Peyer's patch (tissue), 4 donors: ENCODE measurements at regions not wholly inside any gene's neighbourhood (a gene's known extent, or its start where the extent isn't known, plus 50 kb on each side); places are given as distances from the start of the nearest gene placed in this dataset.

Experiments used
- DNase-seq, 3 donors: peaks; one replicate each; pipeline ENCODE4 v3.0.0-alpha.2; 2017 to 2019
- H3K27ac ChIP-seq, 4 donors: fragments of 200-600 bp; sonication (generic); one replicate each; pipeline ENCODE4 v1.5.1; 2016 to 2019
- H3K27me3 ChIP-seq, 2 donors: fragments of 200-600 bp; sonication (generic); one replicate each; pipeline ENCODE4 v1.5.1; 2019
- H3K36me3 ChIP-seq, 3 donors: fragments of 200-600 bp; sonication (generic); one replicate each; pipeline ENCODE4 v1.5.1; 2016 to 2019
- H3K4me1 ChIP-seq, 4 donors: fragments of 200-600 bp; sonication (generic); one replicate each; pipeline ENCODE4 v1.5.1; 2016 to 2019
- H3K4me3 ChIP-seq, 4 donors: fragments of 200-600 bp; sonication (generic); 1 replicate in 3 of 4; 2 replicates in 1 of 4; pipeline ENCODE4 v1.5.1; 2016 to 2019; ENCODE audit warnings: mild to moderate bottlenecking in 1 of 4
- H3K9me3 ChIP-seq, 4 donors: fragments of 200-600 bp; sonication (generic); one replicate each; pipeline ENCODE4 v1.5.1; 2016 to 2019; ENCODE audit warnings: mild to moderate bottlenecking in 1 of 4
- CTCF ChIP-seq, 6 experiments: fragments of 450-650 bp in 4 of 6; fragments of 200-600 bp in 2 of 6; sonication (generic) in 1 of 6; IDR thresholded peaks; one replicate each; pipeline ENCODE4 v1.5.1; 2017 to 2019; ENCODE audit warnings: antibody characterized with exemption in 6 of 6, mild to moderate bottlenecking in 3 of 6, moderate library complexity in 1 of 6
- POLR2A ChIP-seq, 2 donors: fragments of 450-650 bp; IDR thresholded peaks; one replicate each; pipeline ENCODE4 v1.5.1; 2017; ENCODE audit warnings: antibody characterized with exemption in 2 of 2, mild to moderate bottlenecking in 2 of 2, moderate library complexity in 2 of 2

DNA sequence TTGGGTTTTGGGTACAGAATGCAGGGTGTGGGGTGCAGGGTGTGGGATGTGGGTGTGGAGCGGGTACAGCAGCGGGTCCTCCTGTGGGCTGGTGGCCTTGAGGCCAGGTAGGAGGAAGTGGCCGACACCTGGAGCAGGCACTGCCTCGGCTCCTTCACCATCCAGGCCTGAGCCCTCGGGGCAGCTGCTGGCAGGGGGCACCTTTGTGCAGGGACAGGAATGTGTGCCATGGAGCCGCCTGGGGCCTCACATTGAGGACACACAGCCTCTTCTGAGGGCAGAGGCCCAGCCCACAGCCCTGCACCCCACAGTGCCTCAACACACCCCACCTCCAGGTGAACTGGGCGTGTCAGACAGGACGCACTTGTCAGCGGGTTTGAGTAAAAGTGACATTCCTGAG, 984.0 kb downstream of the BRD1 start:
- DNase-seq = no peak
- H3K4me3 ChIP-seq = no peak overlapping the region
- no peak for TF ChIP-seq CTCF (IDR thresholded peaks at IDR 0.05)
- no peaks in the 10 kb centered on the region for H3K36me3 ChIP-seq
- H3K9me3 ChIP-seq = no peaks in the 10 kb centered on the region
- H3K27ac ChIP-seq = no peak overlapping the region
- no peaks in the 10 kb centered on the region for H3K27me3 ChIP-seq
- no peaks in the 10 kb centered on the region for H3K4me1 ChIP-seq

- Histone ChIP-seq H3K4me3 (no peak overlapping the region), H3K27ac (no peak overlapping the region), H3K4me1 (no peaks in the 10 kb centered on the region), H3K27me3 (no peaks in the 10 kb centered on the region), H3K9me3 (no peaks in the 10 kb centered on the region), H3K36me3 (no peaks in the 10 kb centered on the region)
- no peak for DNase-seq
- TF ChIP-seq POLR2A (IDR thresholded peaks at IDR 0.05) (no peak), CTCF (IDR thresholded peaks at IDR 0.05) (no peak)
Measured at GRCh38 chr22:48842976-48843375, 984.7 kb downstream of the BRD1 start.

- no peak for TF ChIP-seq POLR2A (IDR thresholded peaks at IDR 0.05)
- no peak for TF ChIP-seq CTCF (IDR thresholded peaks at IDR 0.05)
- H3K27me3 ChIP-seq = no peaks in the 10 kb centered on the region
Measured at GRCh38 chr22:48842583-48842945, 985.1 kb downstream of the BRD1 start.

DNA sequence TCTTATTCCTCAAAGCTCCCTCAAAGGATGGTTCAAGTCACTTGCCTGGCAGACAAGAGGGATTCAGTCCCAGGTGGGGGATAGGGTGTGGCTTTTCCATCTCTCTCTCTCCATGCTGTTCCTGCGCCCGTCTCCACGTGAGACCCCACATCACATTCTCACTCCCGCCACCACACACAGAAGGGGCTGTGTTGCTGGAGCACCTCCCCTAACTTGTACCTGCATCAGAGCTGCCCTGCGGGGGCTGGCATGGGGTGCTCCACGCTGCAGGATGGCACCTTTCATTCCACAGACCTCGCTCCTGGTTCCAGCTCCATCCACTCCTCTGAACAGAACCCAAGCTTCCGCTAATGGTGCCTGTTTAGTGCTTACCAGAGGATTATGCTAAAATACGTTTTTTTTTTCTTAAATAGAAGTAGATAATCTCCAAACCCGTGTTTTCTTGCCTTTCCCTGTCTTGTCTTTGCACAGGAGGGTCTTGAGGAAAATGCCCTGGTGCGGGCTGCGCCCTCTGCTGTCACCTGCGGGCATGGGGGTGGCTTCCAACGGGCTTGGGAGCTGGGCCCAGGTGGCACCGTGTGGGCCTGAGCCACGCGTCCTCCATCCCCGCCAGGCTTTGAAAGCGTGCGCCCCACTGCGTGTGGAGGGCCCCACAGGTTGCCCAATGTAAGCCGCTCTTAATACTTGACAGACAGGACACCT, 985.6 kb downstream of the BRD1 start:
- H3K9me3 ChIP-seq = no peaks in the 10 kb centered on the region
- no peak for DNase-seq
- TF ChIP-seq POLR2A (IDR thresholded peaks at IDR 0.05) = no peak
- no peak for TF ChIP-seq CTCF (IDR thresholded peaks at IDR 0.05)

More at GRCh38 chr22:48842583-48842945, 985.1 kb downstream of the BRD1 start:
- Histone ChIP-seq H3K9me3 (no peaks in the 10 kb centered on the region), H3K36me3 (no peaks in the 10 kb centered on the region), H3K4me1 (no peaks in the 10 kb centered on the region), H3K27ac (no peak overlapping the region), H3K4me3 (no peak overlapping the region)
- peak in 1 of 3 donors; percentile 34 for DNase-seq

DNA sequence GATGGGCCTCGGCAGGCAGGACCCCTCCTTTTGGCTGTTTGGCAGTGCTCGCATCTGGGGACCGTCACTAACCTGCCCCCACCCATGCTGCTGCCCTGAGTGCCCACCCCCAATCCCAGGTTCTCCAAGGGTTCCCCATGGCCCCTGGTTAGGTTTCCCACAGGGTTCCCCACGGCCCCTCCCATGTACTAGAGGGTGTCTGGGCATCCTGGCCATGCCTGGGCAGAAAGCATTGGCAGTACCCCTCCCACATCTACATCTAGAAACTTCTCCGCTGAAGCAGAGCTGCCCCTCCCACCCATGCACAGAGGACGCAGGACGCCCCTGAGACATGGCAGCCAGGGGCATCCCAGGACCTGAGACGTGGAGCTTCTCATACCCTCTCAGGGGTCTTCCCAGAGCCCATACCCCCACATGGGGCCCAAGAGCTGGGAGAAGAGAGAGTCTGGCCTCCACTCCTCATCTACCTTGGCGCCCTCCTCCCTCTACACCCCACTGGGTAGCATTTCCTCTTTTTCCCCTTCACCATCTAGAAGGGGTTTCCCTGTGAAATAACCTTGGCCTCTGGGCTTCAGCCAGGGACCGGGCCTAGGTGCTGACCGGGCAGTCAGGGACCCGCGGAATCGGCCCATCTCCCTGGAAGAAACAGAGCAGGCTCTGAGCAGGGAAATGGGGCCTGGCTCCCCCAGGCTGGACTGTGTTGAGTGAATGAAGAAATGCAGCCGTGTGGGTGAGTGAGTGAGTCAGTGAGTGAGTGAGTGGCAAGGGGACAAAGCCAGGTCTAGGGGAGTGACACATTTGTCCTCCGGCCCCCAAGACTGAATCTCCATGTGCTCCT, 987.3 kb downstream of the BRD1 start:
- TF ChIP-seq CTCF (IDR thresholded peaks at IDR 0.05) (no peak), POLR2A (IDR thresholded peaks at IDR 0.05) (no peak)
- no peak overlapping the region for H3K27ac ChIP-seq
- no peaks in the 10 kb centered on the region for H3K4me1 ChIP-seq
- H3K9me3 ChIP-seq = no peaks in the 10 kb centered on the region
- no peaks in the 10 kb centered on the region for H3K27me3 ChIP-seq
- DNase-seq = no peak
- H3K4me3 ChIP-seq = no peak overlapping the region
- no peaks in the 10 kb centered on the region for H3K36me3 ChIP-seq

More for the DNA sequence above, 985.6 kb downstream of the BRD1 start:
- Histone ChIP-seq H3K36me3 (no peaks in the 10 kb centered on the region), H3K27ac (no peak overlapping the region), H3K4me3 (no peak overlapping the region), H3K27me3 (no peaks in the 10 kb centered on the region), H3K4me1 (no peaks in the 10 kb centered on the region)
